HG02885 (cell line): ENCODE measurements at regions not wholly inside any gene's neighbourhood (a gene's known extent, or its start where the extent isn't known, plus 50 kb on each side); places are given as distances from the start of the nearest gene placed in this dataset.

Source experiments
- ATAC-seq: cut with Tn5 transposase; IDR thresholded peaks from one replicate; pipeline ENCODE4 v1.9.1; 2021; ENCODE audit warnings: mild to moderate bottlenecking; ENCODE audit not compliant: unreplicated experiment, poor library complexity

DNA sequence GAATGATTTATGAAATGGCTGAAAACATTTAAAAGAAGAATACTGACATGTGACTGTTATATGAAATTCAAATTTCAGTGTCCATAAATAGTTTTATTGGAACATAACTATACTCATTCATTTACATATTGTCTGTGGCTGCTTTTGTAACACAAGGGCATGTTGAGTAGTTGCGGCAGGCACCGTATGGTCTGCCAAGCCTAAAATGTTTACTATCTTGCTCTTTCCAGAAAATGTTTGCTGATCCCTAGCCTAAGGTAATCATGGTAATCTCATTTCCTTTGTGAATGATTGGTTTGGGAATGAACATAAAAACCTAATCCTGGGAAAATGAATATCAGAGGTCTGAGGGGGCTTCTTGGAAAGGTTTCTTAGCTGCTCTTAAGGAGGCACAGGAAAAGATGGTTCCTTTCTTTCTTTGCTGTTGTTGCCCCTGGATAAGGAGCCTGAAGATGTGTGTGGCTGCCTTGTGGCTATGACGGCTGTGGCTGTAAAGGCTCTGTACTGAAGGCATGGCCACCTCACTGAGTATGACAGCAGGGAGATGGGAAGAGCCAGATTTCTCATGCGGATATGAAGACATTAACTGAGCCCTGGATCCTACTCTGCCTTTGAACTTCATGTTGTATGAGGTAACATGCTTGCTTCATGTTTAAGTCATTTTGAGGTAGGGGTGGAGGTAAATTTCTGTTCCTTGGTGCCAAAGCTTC lies 419.4 kb upstream of the CLINT1 start:
- ATAC-seq = no peak

DNA sequence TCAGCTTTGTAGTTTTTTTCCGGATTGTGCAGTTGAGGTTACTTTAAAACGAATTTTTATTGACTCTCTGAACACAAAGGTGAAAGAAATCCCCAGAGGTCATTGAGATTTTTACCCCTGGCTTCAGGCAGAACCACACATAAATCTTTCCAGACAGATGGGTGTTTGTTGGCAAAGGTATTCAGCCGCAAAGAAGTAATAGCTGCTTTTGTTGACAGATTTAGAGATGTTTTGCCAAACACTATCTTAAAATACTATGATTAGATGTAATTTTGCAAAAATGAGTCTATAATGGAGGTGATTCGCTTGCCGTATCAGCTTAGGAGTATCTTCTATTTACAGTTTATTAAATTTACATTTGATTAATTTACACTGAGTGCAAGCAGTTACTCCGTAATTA lies 418.3 kb upstream of the CLINT1 start:
- ATAC-seq = no peak

- no peak for ATAC-seq
Measured at GRCh38 chr5:158276692-158277091, 417.7 kb upstream of the CLINT1 start.

DNA sequence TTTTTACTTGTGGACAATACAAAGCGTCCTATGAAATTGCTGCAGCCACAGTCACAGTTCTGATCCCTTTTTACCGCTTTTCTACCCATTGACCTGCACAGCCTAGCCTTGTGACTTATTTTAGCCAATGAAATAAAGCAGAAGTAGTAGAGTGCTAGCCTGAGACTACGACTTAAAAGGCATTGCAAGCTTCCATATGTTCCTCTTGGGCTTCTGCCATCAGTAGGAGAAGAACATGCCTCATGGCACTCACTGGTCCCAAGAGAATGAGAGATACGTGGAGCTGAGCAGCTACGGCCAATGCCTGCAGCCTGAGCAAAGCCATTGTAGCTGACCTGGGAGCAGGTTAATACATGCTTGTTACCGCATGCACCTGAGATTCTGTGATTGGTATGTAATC lies 416.6 kb upstream of the CLINT1 start:
- ATAC-seq = no peak

DNA sequence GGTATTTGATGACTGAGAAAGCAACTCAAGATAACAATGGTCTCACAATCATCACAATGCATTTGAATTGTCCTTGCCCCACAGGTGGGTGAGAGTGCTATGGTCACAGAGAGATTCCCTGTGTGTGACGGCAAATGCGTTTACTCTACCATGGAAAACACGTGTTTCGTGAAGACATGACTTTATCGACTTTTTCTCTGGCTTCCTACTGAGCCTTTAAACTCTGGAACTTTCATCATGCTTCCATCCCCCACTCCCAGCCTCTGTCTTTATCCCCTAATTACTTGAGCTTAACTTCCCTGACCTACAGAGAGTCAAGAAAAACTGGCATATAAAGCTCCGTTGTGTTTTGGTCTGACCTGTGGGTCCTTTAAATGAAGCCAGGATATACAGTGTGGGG lies 414.1 kb upstream of the CLINT1 start:
- ATAC-seq = no peak

DNA sequence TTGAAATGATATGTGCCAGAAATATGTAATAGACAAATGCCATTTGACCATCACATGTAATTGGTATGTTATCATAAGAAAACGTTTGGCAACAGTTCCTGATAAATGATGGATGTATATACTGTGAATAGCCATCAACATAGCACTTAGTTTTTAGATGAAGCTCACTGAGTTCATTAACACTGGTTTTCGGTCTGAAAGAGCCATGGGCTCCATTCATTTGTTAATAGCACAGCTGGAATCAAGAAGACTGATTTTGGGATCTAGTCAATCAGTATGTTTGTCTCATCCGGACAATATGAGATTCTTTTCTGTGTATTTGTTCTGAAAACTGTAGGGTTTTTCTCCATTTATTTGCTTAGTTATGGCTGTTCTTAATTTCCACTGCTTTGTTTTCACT lies 413.5 kb upstream of the CLINT1 start:
- no peak for ATAC-seq

DNA sequence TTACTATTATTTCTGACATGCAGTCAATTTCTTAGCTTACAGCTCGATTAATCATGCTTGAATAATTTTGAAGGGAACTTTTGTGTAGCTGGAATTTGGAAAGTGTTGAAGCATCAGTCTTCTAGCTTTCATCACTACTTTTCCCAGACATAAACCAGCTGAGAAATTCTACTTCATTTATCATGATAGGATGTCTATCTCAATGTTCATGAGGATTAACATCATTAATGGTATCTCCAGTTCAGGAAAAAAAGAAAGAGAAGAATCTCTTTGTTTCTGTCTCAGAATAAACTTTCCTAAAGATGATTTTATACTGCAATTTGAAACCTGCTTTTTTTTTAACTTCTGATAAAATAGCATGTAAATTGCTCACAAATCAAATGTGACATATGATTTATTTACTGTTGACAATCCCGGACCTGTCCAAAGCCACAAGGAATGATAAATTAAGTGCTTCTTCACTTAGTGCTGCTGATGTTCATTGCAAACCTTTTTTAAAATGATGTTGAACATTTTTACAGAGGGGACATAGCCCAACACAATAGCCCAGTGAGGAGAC lies 412.1 kb upstream of the CLINT1 start:
- no peak for ATAC-seq

GRCh38 chr5:158268286-158268685 lies 409.3 kb upstream of the CLINT1 start:
- no peak for ATAC-seq

DNA sequence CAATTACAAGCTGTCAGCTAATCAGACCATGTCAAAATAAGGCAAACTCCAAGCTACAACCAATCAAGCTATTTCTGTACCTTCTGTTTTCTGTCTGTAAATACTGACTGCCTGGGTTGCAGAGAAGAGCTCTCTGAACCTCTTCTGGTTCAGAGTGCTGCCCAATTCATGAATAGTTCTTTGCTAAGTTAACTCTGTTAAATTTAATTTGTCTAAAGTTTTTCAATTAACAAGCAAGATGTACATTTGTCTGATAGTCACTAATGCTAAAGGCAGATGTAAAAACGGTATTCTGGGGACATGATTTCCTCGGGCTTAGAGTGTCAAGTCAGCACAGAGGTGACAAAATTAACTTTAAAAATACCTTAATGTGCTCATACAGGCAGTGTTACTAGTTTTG lies 408.3 kb upstream of the CLINT1 start:
- no peak for ATAC-seq

DNA sequence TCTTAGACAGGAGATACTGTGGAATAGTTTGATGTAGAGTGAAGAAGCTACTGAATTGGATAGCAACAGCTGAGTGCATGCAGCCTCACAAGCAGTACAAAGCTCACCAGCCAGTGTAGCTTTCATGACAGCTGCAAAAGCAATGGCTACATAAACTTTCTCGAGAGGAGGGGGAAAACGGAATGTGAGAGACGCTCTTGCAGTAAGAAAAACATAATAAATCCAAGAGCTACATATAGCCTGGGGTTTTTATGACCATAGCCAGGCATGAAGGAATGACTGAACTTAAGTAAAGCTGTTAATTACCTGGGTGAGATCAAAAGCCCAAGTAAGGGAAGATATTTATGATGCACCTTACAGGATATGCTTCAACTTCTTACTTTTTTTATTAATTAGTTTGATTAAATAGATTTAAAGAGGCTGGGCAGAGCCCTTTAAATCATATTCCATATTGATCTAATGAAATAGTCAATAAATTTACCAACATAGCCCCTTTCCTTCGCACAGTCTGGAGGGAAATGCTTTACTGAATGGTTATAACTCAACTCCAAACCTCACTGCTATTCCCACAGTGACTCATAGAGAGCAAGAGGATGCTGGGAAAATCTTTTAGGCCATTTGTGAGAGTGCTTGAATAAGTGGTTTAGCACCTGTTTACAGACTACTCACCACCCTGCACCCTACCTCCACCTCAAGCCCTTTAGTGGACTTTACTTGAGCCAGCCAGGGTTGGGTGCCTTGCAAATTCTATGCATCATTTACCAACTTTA lies 407.2 kb upstream of the CLINT1 start:
- ATAC-seq = no peak

DNA sequence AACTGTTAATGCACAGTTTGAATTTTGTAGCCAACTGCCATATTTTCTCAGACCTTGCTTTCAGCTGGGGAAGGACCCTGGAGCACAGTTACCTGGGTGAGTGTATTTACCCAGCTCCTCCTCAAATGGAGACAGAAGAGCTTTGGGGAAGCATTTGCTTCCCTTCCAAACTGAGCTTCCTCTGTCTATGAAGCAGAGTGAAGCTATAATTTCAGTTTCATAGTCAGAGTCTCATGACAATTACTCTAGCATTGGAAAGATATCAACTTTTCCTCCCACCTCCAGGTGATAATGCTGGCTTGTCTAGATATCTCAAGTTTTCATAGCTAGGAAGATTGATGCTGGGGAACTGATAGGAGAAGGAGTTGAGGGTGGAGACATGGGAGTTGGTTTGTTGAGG lies 406.4 kb upstream of the CLINT1 start:
- no peak for ATAC-seq

GRCh38 chr5:158264264-158264663 lies 405.3 kb upstream of the CLINT1 start:
- no peak for ATAC-seq

DNA sequence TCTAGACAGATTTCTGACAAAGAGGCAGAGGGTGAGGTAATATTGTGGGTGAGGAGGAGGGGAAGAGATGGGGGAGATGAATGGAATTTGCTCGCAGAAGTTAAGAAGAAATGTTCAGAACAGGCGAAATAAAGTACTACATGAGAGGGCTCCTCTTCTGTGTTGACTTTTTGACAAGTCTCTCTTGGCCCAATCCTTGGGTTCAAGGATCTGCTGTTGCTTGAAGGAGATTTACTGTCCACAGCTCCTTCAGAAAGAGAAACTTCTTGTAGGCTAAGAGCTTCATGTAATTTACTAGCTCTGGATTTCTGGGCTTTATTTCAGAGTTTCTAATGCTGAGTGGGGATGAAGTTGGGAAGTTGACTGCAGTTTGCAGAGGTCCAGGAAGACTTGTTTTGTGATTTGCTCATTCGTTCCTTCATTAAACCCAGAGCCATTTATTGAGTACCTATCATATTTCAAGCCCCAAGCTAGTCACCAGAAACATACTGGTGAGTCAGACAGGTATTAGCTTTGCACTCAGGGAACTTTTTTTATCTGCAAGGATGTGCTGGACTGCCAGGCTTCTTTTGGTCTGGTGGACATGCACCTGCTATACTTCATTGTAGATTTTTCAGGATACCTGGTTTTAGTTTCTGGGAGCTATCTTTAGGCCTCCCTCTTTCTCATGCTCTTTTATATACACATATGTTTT lies 402.9 kb upstream of the CLINT1 start:
- no peak for ATAC-seq

DNA sequence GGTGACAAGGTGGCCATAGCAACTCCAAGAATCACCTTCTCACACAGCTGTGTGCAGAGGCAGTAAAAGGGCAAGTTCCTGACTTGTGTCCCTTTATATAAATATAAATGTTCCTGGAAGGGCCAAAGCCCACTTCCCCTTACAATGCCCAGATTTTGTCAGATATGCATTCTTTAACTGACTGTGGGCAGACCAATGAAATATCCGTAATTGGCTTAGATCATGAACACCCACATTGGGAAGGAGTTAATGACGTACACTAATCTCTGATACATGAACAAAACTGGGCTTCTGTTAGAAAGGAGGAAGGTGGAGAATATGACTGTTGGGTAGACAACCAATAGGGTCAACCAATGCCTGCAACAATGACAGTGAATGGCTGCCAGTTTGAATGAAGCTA lies 397.2 kb upstream of the CLINT1 start:
- no peak for ATAC-seq

DNA sequence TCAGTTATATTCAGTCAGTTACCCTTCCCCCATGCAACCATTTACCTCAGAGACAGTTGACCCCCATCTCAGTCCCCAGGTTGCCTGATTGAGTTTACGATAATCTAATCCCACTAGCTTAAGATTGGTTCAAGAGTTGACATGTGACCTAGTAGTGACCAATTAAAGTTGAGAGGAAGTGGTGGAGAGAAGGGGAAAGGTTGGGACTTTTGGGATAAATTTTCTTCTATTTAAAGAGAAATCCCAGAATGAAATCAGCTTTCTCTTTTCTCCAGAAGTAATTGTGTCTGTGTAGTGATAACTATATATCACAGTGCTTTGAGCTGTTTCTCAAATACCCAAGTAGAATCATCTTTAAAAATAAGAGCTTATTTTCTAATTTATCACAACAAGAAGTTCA lies 396.7 kb upstream of the CLINT1 start:
- no peak for ATAC-seq

DNA sequence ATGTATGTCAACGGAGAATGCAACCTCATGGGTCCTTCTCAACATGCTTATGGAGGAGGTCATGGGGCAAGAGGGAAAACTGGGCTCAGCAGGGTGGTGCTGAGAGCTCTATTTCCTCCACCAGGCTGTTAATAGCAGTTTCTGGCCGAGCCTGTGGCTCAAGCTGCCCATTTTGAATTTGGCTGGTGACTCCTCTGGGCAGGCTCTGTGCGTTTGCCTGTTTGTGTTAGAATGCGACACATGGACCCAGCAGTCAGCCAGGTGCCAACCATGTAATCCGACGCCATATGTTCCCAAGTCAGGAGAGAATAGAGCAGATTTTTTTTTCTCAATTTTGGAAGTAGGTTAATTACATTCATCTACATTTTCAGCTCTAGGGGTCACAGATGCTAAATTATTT lies 387.7 kb upstream of the CLINT1 start:
- no peak for ATAC-seq

DNA sequence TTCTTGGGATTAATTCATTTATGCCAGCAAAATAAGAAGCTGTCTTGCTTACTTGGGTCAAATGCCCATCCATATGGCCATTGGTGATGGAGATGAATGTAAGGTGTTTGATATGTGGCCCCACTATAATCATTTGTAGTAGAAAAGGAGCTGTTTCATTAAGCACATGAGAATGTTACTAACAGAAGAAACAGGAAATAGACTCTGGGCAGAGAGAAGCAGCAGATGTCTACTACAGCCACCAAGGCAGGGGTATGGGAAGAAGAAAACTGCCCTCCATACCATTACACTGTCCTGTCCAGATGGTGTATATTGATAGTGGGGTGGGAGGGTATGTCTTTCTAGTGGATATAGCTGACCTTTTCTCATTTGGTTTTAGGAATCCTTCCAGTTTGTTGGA lies 386.6 kb upstream of the CLINT1 start:
- ATAC-seq = no peak

DNA sequence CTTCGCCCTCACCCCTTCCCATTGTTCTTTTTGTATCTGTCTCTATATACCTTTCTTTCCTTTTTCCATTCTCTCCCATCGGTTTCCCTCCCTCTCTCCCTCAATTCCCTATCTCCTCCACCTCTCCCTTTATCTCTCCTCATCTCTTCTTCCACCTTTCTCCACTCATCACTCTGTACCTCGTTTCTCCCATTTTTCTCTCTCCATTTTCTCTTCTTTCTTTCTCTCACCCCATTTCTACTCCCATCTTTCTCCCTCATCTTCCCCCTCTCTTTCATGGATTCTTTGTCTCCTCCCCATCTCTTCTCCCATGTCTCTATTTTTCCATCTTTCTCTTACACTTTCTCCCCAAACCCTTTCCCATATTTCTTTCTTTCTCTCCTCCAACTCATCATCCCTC lies 385.9 kb upstream of the CLINT1 start:
- no peak for ATAC-seq

- no peak for ATAC-seq
Measured at GRCh38 chr5:158236511-158237335, 377.8 kb upstream of the CLINT1 start.

- ATAC-seq = no peak
Measured at GRCh38 chr5:158235159-158235547, 376.2 kb upstream of the CLINT1 start.
